ENCODE measurements at regions not wholly inside any gene's neighbourhood (a gene's known extent, or its start where the extent isn't known, plus 50 kb on each side); places are given as distances from the start of the nearest gene placed in this dataset.

GRCh38 chr9:118567861-118568260 lies 801.4 kb downstream of the BRINP1 start:
- Histone ChIP-seq H3K4me3 (ENCODE audit: low read length, poor library complexity, severe bottlenecking) (no peak overlapping the region), H4K20me1 (ENCODE audit: insufficient read depth, low read length, poor library complexity, severe bottlenecking) (no peaks in the 10 kb centered on the region), H3K4me1 (ENCODE audit: insufficient read depth, low read length, poor library complexity, severe bottlenecking) (no peaks in the 10 kb centered on the region), H3K79me2 (ENCODE audit: insufficient read depth, low read length) (no peaks in the 10 kb centered on the region), H3F3A (ENCODE audit: low read depth) (no peaks in the 10 kb centered on the region), H3K9me2 (replicated peaks; ENCODE audit: low read depth, low read length) (no peaks in the 10 kb centered on the region), H3K27me3 (ENCODE audit: insufficient read depth, low read length, poor library complexity, severe bottlenecking) (no peaks in the 10 kb centered on the region), H3K36me3 (ENCODE audit: insufficient read depth, low read length) (no peaks in the 10 kb centered on the region), H3K4me2 (ENCODE audit: low read depth, low read length, poor library complexity, severe bottlenecking) (no peak overlapping the region), H2AFZ (ENCODE audit: low read length) (no peak overlapping the region), H3K9me3 (ENCODE audit: insufficient read depth, low read depth, low read length) (no peaks in the 10 kb centered on the region), H3K9ac (ENCODE audit: low read depth, low read length, poor library complexity, severe bottlenecking) (no peak overlapping the region)
- TF ChIP-seq CTCF (conservative IDR thresholded peaks at IDR 0.05; ENCODE audit: low read length) (no peak), EZH2phosphoT487 (IDR thresholded peaks at IDR 0.05; ENCODE audit: borderline replicate concordance) (no peak)

DNA sequence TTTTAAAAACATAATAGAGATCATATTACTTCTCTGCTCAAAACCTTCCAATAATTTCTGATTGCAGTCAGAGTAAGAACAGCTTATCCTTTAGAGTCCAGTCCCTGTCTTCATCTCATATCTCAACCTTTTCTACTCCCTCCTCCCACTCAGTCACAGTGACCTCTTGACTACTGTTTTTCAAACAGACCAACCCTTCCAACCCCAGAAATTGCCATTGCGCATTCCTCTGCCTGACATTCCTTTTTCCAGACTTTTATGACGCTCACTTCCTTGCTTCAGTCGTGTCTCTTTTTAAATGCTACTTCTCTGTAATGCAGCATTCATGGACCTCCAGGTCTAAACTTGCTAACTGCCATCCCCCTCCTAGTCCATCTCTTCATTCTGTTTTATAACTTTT lies 800.5 kb downstream of the BRINP1 start:
- Histone ChIP-seq H3K4me3 (ENCODE audit: low read length, poor library complexity, severe bottlenecking) (no peak overlapping the region), H3K9me3 (ENCODE audit: insufficient read depth, low read depth, low read length) (no peaks in the 10 kb centered on the region), H3K4me1 (ENCODE audit: insufficient read depth, low read length, poor library complexity, severe bottlenecking) (no peaks in the 10 kb centered on the region), H4K20me1 (ENCODE audit: insufficient read depth, low read length, poor library complexity, severe bottlenecking) (no peaks in the 10 kb centered on the region), H3K27me3 (ENCODE audit: insufficient read depth, low read length, poor library complexity, severe bottlenecking) (no peaks in the 10 kb centered on the region), H2AFZ (ENCODE audit: low read length) (no peak overlapping the region), H3F3A (ENCODE audit: low read depth) (no peaks in the 10 kb centered on the region), H3K79me2 (ENCODE audit: insufficient read depth, low read length) (no peaks in the 10 kb centered on the region), H3K9ac (ENCODE audit: low read depth, low read length, poor library complexity, severe bottlenecking) (no peak overlapping the region), H3K9me2 (replicated peaks; ENCODE audit: low read depth, low read length) (no peaks in the 10 kb centered on the region), H3K4me2 (ENCODE audit: low read depth, low read length, poor library complexity, severe bottlenecking) (no peak overlapping the region), H3K36me3 (ENCODE audit: insufficient read depth, low read length) (no peaks in the 10 kb centered on the region)
- no peak for TF ChIP-seq EZH2phosphoT487 (IDR thresholded peaks at IDR 0.05; ENCODE audit: borderline replicate concordance)
- no peak for TF ChIP-seq CTCF (conservative IDR thresholded peaks at IDR 0.05; ENCODE audit: low read length)

GRCh38 chr9:118569148-118569547 lies 800.1 kb downstream of the BRINP1 start:
- no peaks in the 10 kb centered on the region for H3K79me2 ChIP-seq (ENCODE audit: insufficient read depth, low read length)
- TF ChIP-seq EZH2phosphoT487 (IDR thresholded peaks at IDR 0.05; ENCODE audit: borderline replicate concordance) (no peak), CTCF (conservative IDR thresholded peaks at IDR 0.05; ENCODE audit: low read length) (no peak)
- no peaks in the 10 kb centered on the region for H3K27me3 ChIP-seq (ENCODE audit: insufficient read depth, low read length, poor library complexity, severe bottlenecking)
- H2AFZ ChIP-seq (ENCODE audit: low read length) = no peak overlapping the region
- no peak overlapping the region for H3K9ac ChIP-seq (ENCODE audit: low read depth, low read length, poor library complexity, severe bottlenecking)
- no peaks in the 10 kb centered on the region for H3K36me3 ChIP-seq (ENCODE audit: insufficient read depth, low read length)
- no peak overlapping the region for H3K4me3 ChIP-seq (ENCODE audit: low read length, poor library complexity, severe bottlenecking)
- no peaks in the 10 kb centered on the region for H3K4me1 ChIP-seq (ENCODE audit: insufficient read depth, low read length, poor library complexity, severe bottlenecking)
- no peaks in the 10 kb centered on the region for H3K9me3 ChIP-seq (ENCODE audit: insufficient read depth, low read depth, low read length)
- no peak overlapping the region for H3K4me2 ChIP-seq (ENCODE audit: low read depth, low read length, poor library complexity, severe bottlenecking)
- H3F3A ChIP-seq (ENCODE audit: low read depth) = no peaks in the 10 kb centered on the region
- no peaks in the 10 kb centered on the region for H4K20me1 ChIP-seq (ENCODE audit: insufficient read depth, low read length, poor library complexity, severe bottlenecking)
- H3K9me2 ChIP-seq (replicated peaks; ENCODE audit: low read depth, low read length) = no peaks in the 10 kb centered on the region
